A549 (cell line): ENCODE measurements at regions not wholly inside any gene's neighbourhood (a gene's known extent, or its start where the extent isn't known, plus 50 kb on each side); places are given as distances from the start of the nearest gene placed in this dataset.

Experiments used
- CTCF ChIP-seq: fragments of >200 bp; sonication (Bioruptor Twin); formaldehyde crosslinking; IDR thresholded peaks from 3 replicates; pipeline ENCODE4 v1.5.1; 2016
- EHF ChIP-seq: fragments of 250-450 bp; sonication (Bioruptor Pico); IDR thresholded peaks from 2 replicates; pipeline ENCODE4 v1.5.0; 2020; ENCODE audit warnings: mild to moderate bottlenecking
- MAFK ChIP-seq: fragments of 450-650 bp; IDR thresholded peaks from 2 replicates; pipeline ENCODE4 v1.6.1; 2014; ENCODE audit not compliant: partially characterized antibody
- MAX ChIP-seq: IDR thresholded peaks from 2 replicates; pipeline ENCODE4 v1.6.1; 2012
- POLR2A ChIP-seq: IDR thresholded peaks from 2 replicates; pipeline ENCODE4 v1.6.1; 2012; ENCODE audit warnings: mild to moderate bottlenecking, low read length
- RAD21 ChIP-seq, 2 experiments: fragments of >200 bp in 1 of 2; sonication (Bioruptor Twin) in 1 of 2; formaldehyde crosslinking in 1 of 2; IDR thresholded peaks in 1 of 2; conservative IDR thresholded peaks in 1 of 2; 2 replicates in 1 of 2; 3 replicates in 1 of 2; pipeline ENCODE4 v1.6.1; 2012 to 2018; ENCODE audit warnings: inconsistent platforms in 1 of 2
- REST ChIP-seq: fragments of 200-600 bp; sonication (generic); IDR thresholded peaks from 2 replicates; pipeline ENCODE4 v1.6.1; 2016; ENCODE audit warnings: antibody characterized with exemption, mild to moderate bottlenecking, moderate library complexity

- TF ChIP-seq CTCF (no peak), MAX (no peak), MAFK (no peak), REST (no peak), RAD21 (conservative IDR thresholded peaks at IDR 0.05 in 1 of 2, IDR thresholded peaks at IDR 0.05 in 1 of 2) (no peak), POLR2A (no peak), EHF (CRISPR knock-in tag) (no peak)
Measured at GRCh38 chr11:24198481-24198880, 298.4 kb upstream of the LUZP2 start.
